NCI-H2107 treated with DMSO at 0.1 percent for 48 hours (cell line): ENCODE measurements at regions not wholly inside any gene's neighbourhood (a gene's known extent, or its start where the extent isn't known, plus 50 kb on each side); places are given as distances from the start of the nearest gene placed in this dataset.
"Not testable (repeated sequence)": the region's sequence is repeated elsewhere in the genome, so short reads cannot be mapped to it uniquely, and the experiment has no call there.

Experiments
- DNase-seq: peaks from one replicate; lab custom pipeline; 2025; ENCODE audit not compliant: unreplicated experiment; lab: John Stamatoyannopoulos, UW

- DNase-seq: no peak
Measured at GRCh38 chr9:26260238-26260637, 582.0 kb upstream of the TUSC1 start.

- no peak for DNase-seq
Measured at GRCh38 chr9:26247861-26248260, 569.6 kb upstream of the TUSC1 start.

GRCh38 chr9:26244661-26245451, 566.6 kb upstream of the TUSC1 start:
- no peak for DNase-seq

- no peak for DNase-seq
Measured at GRCh38 chr9:26243726-26244125, 565.5 kb upstream of the TUSC1 start.

- no peak for DNase-seq
Measured at GRCh38 chr9:26243029-26243697, 564.9 kb upstream of the TUSC1 start.

- DNase-seq: no peak
Measured at GRCh38 chr9:26240020-26240419, 561.8 kb upstream of the TUSC1 start.

GRCh38 chr9:26237256-26237655, 559.0 kb upstream of the TUSC1 start:
- DNase-seq: no peak

- DNase-seq: no peak
Measured at GRCh38 chr9:26234865-26235264, 556.6 kb upstream of the TUSC1 start.

- no peak for DNase-seq
Measured at GRCh38 chr9:26231391-26231790, 553.1 kb upstream of the TUSC1 start.

GRCh38 chr9:26229324-26230054, 551.2 kb upstream of the TUSC1 start:
- DNase-seq: no peak

- DNase-seq: no peak
Measured at GRCh38 chr9:26228273-26228672, 550.0 kb upstream of the TUSC1 start.

GRCh38 chr9:26221290-26221689, 543.0 kb upstream of the TUSC1 start:
- DNase-seq: no peak

- no peak for DNase-seq
Measured at GRCh38 chr9:26220367-26220766, 542.1 kb upstream of the TUSC1 start.

- DNase-seq: no peak
Measured at GRCh38 chr9:26219961-26220360, 541.7 kb upstream of the TUSC1 start.

- no peak for DNase-seq
Measured at GRCh38 chr9:26216702-26217101, 538.5 kb upstream of the TUSC1 start.

GRCh38 chr9:26214713-26215444, 536.6 kb upstream of the TUSC1 start:
- not testable (repeated sequence) for DNase-seq

- no peak for DNase-seq
Measured at GRCh38 chr9:26210338-26210851, 532.2 kb upstream of the TUSC1 start.

GRCh38 chr9:26205261-26205660, 527.0 kb upstream of the TUSC1 start:
- no peak for DNase-seq

GRCh38 chr9:26193237-26193636, 515.0 kb upstream of the TUSC1 start:
- DNase-seq: no peak

GRCh38 chr9:26191711-26192110, 513.5 kb upstream of the TUSC1 start:
- DNase-seq: no peak

GRCh38 chr9:26181836-26182235, 503.6 kb upstream of the TUSC1 start:
- no peak for DNase-seq
